Activated CD8-positive, alpha-beta T cell treated with anti-CD3 and anti-CD28 coated beads, Interleukin-2, amount 10 ng/mL, durations not matched to agents 7 days and 5 days (primary cell): ENCODE measurements at regions not wholly inside any gene's neighbourhood (a gene's known extent, or its start where the extent isn't known, plus 50 kb on each side); places are given as distances from the start of the nearest gene placed in this dataset.
"Not testable (repeated sequence)": the region's sequence is repeated elsewhere in the genome, so short reads cannot be mapped to it uniquely, and the experiment has no call there.

ENCODE experiments used
- ATAC-seq: fragments of 150-1000 bp; cut with Tn5 transposase; one replicate; pipeline ENCODE4 v1.10.0; 2021; ENCODE audit warnings: moderate library complexity
- CTCF ChIA-PET: fragments of 350-600 bp; sonication (Branson Sonifier 250); formaldehyde crosslinking; loops from one replicate; lab custom pipeline; 2021; ENCODE audit warnings: antibody characterized with exemption; lab: Charles Lee
- POLR2A ChIA-PET: fragments of 350-600 bp; sonication (Branson Sonifier 250); formaldehyde crosslinking; loops from one replicate; lab custom pipeline; 2021; ENCODE audit warnings: antibody characterized with exemption; lab: Charles Lee
- DNase-seq: peaks from one replicate; pipeline ENCODE4 v3.0.0-alpha.2; 2020
- H3K27ac Mint-ChIP-seq: one replicate; pipeline ENCODE4 v1.8.0; 2021; ENCODE audit warnings: mild to moderate bottlenecking, mixed read lengths
- H3K27me3 Mint-ChIP-seq: one replicate; pipeline ENCODE4 v1.8.0; 2021; ENCODE audit warnings: low read depth, mixed read lengths
- H3K36me3 Mint-ChIP-seq: one replicate; pipeline ENCODE4 v1.8.0; 2021; ENCODE audit warnings: low read depth, mixed read lengths
- H3K4me1 Mint-ChIP-seq: one replicate; pipeline ENCODE4 v1.8.0; 2021; ENCODE audit warnings: low read depth, mixed read lengths
- H3K4me3 Mint-ChIP-seq: one replicate; pipeline ENCODE4 v1.8.0; 2021; ENCODE audit warnings: mild to moderate bottlenecking, mixed read lengths
- H3K9me3 Mint-ChIP-seq: one replicate; pipeline ENCODE4 v1.8.0; 2022; ENCODE audit warnings: mixed read lengths; ENCODE audit not compliant: insufficient read depth

GRCh38 chr2:167787562-167787961, 459.8 kb downstream of the STK39 start:
- H3K9me3 Mint-ChIP-seq: no peaks in the 10 kb centered on the region
- DNase-seq: no peak
- no peak overlapping the region for H3K27ac Mint-ChIP-seq
- H3K36me3 Mint-ChIP-seq: no peaks in the 10 kb centered on the region
- ATAC-seq: no peak
- H3K4me1 Mint-ChIP-seq: no peaks in the 10 kb centered on the region
- ChIA-PET CTCF (no interaction called here), POLR2A (no interaction called here)
- H3K27me3 Mint-ChIP-seq: no peaks in the 10 kb centered on the region
- no peak overlapping the region for H3K4me3 Mint-ChIP-seq

GRCh38 chr2:167787021-167787420, 460.4 kb downstream of the STK39 start:
- ATAC-seq: no peak
- ChIA-PET CTCF (no interaction called here), POLR2A (no interaction called here)
- no peaks in the 10 kb centered on the region for H3K9me3 Mint-ChIP-seq
- no peak for DNase-seq
- no peaks in the 10 kb centered on the region for H3K4me1 Mint-ChIP-seq
- no peaks in the 10 kb centered on the region for H3K36me3 Mint-ChIP-seq
- no peak overlapping the region for H3K27ac Mint-ChIP-seq
- H3K27me3 Mint-ChIP-seq: no peaks in the 10 kb centered on the region
- no peak overlapping the region for H3K4me3 Mint-ChIP-seq

GRCh38 chr2:167785606-167786216, 461.7 kb downstream of the STK39 start:
- Mint-ChIP-seq H3K27ac (no peak overlapping the region), H3K4me3 (no peak overlapping the region), H3K27me3 (no peaks in the 10 kb centered on the region), H3K9me3 (no peaks in the 10 kb centered on the region), H3K4me1 (no peaks in the 10 kb centered on the region), H3K36me3 (no peaks in the 10 kb centered on the region)
- ATAC-seq (no peak), DNase-seq (no peak)
- ChIA-PET CTCF (no interaction called here), POLR2A (no interaction called here)

GRCh38 chr2:167784084-167784425, 463.3 kb downstream of the STK39 start:
- Mint-ChIP-seq H3K27me3 (no peaks in the 10 kb centered on the region), H3K4me1 (no peaks in the 10 kb centered on the region), H3K36me3 (no peaks in the 10 kb centered on the region), H3K27ac (no peak overlapping the region), H3K9me3 (no peaks in the 10 kb centered on the region), H3K4me3 (no peak overlapping the region)
- ATAC-seq (no peak), DNase-seq (no peak)
- ChIA-PET CTCF (no interaction called here), POLR2A (no interaction called here)

- H3K36me3 Mint-ChIP-seq: no peaks in the 10 kb centered on the region
- H3K9me3 Mint-ChIP-seq: no peaks in the 10 kb centered on the region
- CTCF ChIA-PET: interaction anchor here (0.8 kb wide), 1 partner anchor 9 kb away, joined by 3 read pairs; no protein-coding TSS in a partner anchor
- no peak for ATAC-seq
- H3K4me1 Mint-ChIP-seq: no peaks in the 10 kb centered on the region
- H3K27me3 Mint-ChIP-seq: no peaks in the 10 kb centered on the region
- H3K4me3 Mint-ChIP-seq: no peak overlapping the region
- POLR2A ChIA-PET: no interaction called here
- DNase-seq: no peak
- no peak overlapping the region for H3K27ac Mint-ChIP-seq
Measured at GRCh38 chr2:167783261-167784083, 463.9 kb downstream of the STK39 start.

- ATAC-seq, H3K9me3 Mint-ChIP-seq, H3K36me3 Mint-ChIP-seq, POLR2A ChIA-PET, H3K4me3 Mint-ChIP-seq, CTCF ChIA-PET, H3K4me1 Mint-ChIP-seq, H3K27ac Mint-ChIP-seq, H3K27me3 Mint-ChIP-seq, DNase-seq: not testable (repeated sequence)
Measured at GRCh38 chr2:167781629-167782028, 465.8 kb downstream of the STK39 start.

- Mint-ChIP-seq H3K36me3 (no peaks in the 10 kb centered on the region), H3K4me3 (no peak overlapping the region), H3K9me3 (no peaks in the 10 kb centered on the region), H3K4me1 (no peaks in the 10 kb centered on the region), H3K27me3 (no peaks in the 10 kb centered on the region), H3K27ac (no peak overlapping the region)
- ChIA-PET POLR2A (no interaction called here), CTCF (no interaction called here)
- no peak for DNase-seq
- ATAC-seq: no peak
Measured at GRCh38 chr2:167776359-167776758, 471.0 kb downstream of the STK39 start.

- Mint-ChIP-seq H3K9me3 (no peaks in the 10 kb centered on the region), H3K27me3 (no peaks in the 10 kb centered on the region), H3K4me3 (no peak overlapping the region), H3K27ac (no peak overlapping the region), H3K36me3 (no peaks in the 10 kb centered on the region), H3K4me1 (no peaks in the 10 kb centered on the region)
- ATAC-seq (no peak), DNase-seq (no peak)
- ChIA-PET POLR2A (no interaction called here), CTCF (no interaction called here)
Measured at GRCh38 chr2:167771628-167772027, 475.8 kb downstream of the STK39 start.

GRCh38 chr2:167769020-167769419, 478.4 kb downstream of the STK39 start:
- ChIA-PET POLR2A (no interaction called here), CTCF (no interaction called here)
- H3K36me3 Mint-ChIP-seq: no peaks in the 10 kb centered on the region
- no peaks in the 10 kb centered on the region for H3K9me3 Mint-ChIP-seq
- ATAC-seq (no peak), DNase-seq (no peak)
- H3K4me1 Mint-ChIP-seq: no peaks in the 10 kb centered on the region
- no peak overlapping the region for H3K4me3 Mint-ChIP-seq
- H3K27me3 Mint-ChIP-seq: no peaks in the 10 kb centered on the region
- H3K27ac Mint-ChIP-seq: no peak overlapping the region

- Mint-ChIP-seq H3K36me3 (no peaks in the 10 kb centered on the region), H3K27ac (no peak overlapping the region), H3K27me3 (no peaks in the 10 kb centered on the region), H3K9me3 (no peaks in the 10 kb centered on the region), H3K4me3 (no peak overlapping the region), H3K4me1 (no peaks in the 10 kb centered on the region)
- ATAC-seq (no peak), DNase-seq (no peak)
- ChIA-PET POLR2A (no interaction called here), CTCF (interaction anchor here (0.7 kb wide), 1 partner anchor 281 kb away, joined by 3 read pairs; no protein-coding TSS in a partner anchor)
Measured at GRCh38 chr2:167767830-167768229, 479.6 kb downstream of the STK39 start.

GRCh38 chr2:167764772-167765341, 482.5 kb downstream of the STK39 start:
- H3K4me1 Mint-ChIP-seq: no peaks in the 10 kb centered on the region
- no peak overlapping the region for H3K27ac Mint-ChIP-seq
- peaks cover 3% of the 10 kb centered on the region for H3K27me3 Mint-ChIP-seq
- H3K4me3 Mint-ChIP-seq: no peak overlapping the region
- ChIA-PET CTCF (no interaction called here), POLR2A (no interaction called here)
- ATAC-seq (no peak), DNase-seq (no peak)
- no peaks in the 10 kb centered on the region for H3K9me3 Mint-ChIP-seq
- no peaks in the 10 kb centered on the region for H3K36me3 Mint-ChIP-seq

GRCh38 chr2:167761465-167762136, 485.8 kb downstream of the STK39 start:
- ChIA-PET CTCF (no interaction called here), POLR2A (no interaction called here)
- Mint-ChIP-seq H3K4me1 (no peaks in the 10 kb centered on the region), H3K27me3 (peaks cover 3% of the 10 kb centered on the region), H3K4me3 (no peak overlapping the region), H3K36me3 (no peaks in the 10 kb centered on the region), H3K9me3 (no peaks in the 10 kb centered on the region), H3K27ac (no peak overlapping the region)
- DNase-seq (no peak), ATAC-seq (no peak)
